ENCODE measurements at regions not wholly inside any gene's neighbourhood (a gene's known extent, or its start where the extent isn't known, plus 50 kb on each side); places are given as distances from the start of the nearest gene placed in this dataset.

GRCh38 chr18:78786776-78787175 is 192.8 kb upstream of the SALL3 start:
- no peak for TF ChIP-seq SUZ12 (IDR thresholded peaks at IDR 0.05; ENCODE audit: extremely low read depth, insufficient read depth, insufficient read length)
- TF ChIP-seq YY1 (IDR thresholded peaks at IDR 0.05; ENCODE audit: insufficient read depth, insufficient read length): no peak
